DND-41 (cell line): ENCODE measurements at regions not wholly inside any gene's neighbourhood (a gene's known extent, or its start where the extent isn't known, plus 50 kb on each side); places are given as distances from the start of the nearest gene placed in this dataset.

ENCODE experiments used
- CTCF ChIP-seq: IDR thresholded peaks from 2 replicates; pipeline ENCODE4 v1.5.1; 2012; ENCODE audit warnings: borderline replicate concordance, low read length, moderate library complexity, mild to moderate bottlenecking; ENCODE audit not compliant: poor library complexity, severe bottlenecking; ENCODE audit errors: extremely low read depth
- EZH2 ChIP-seq: IDR thresholded peaks from 3 replicates; pipeline ENCODE4 v1.6.1; 2012; ENCODE audit warnings: borderline replicate concordance, low read depth, mild to moderate bottlenecking, moderate library complexity, low read length, inconsistent platforms; ENCODE audit not compliant: severe bottlenecking

GRCh38 chr13:85896516-85897450, 97.6 kb upstream of the SLITRK6 start:
- TF ChIP-seq CTCF, result peak; percentile 8
- TF ChIP-seq EZH2, result no peak
